ENCODE measurements at regions not wholly inside any gene's neighbourhood (a gene's known extent, or its start where the extent isn't known, plus 50 kb on each side); places are given as distances from the start of the nearest gene placed in this dataset.

DNA sequence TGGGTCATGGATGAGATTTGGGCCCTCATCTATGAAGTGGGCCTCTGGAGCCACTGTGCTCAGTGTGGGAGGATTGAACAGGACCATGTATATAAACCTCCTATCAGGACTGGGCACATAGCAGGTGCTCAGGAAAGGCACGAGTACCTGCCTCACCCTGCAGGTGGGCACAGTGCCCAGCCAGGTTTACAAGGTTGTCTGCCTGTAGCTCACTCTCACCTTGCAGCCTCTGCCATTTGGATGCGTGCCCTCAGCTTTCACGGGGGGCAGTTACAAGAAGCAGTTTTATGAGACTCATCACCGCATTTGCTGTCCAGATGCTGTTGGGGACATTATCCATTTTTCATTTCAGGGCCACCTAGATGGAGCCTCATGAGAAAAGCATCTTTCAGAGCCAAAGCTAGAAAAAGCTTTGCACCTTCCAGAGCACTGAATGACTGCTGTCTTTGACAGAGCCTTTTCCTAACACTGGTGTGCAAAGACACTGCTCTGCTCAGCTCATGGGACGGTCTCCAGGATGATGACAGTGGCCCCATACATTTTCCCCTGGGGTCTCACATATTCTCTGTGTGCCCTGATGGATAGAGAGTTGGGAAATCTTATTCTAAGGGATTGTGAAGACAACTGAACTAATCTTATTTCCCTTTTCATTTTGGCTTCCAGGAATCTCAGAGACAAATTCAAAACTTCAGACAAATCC lies 327.5 kb upstream of the RTL1 start:
- no peaks in the 10 kb centered on the region for H3K36me3 ChIP-seq (replicated peaks in 1 of 2; ENCODE audit: control insufficient read depth in 1 of 2, insufficient read depth in 2 of 2, low read length in 2 of 2)
- H3K4me2 ChIP-seq (ENCODE audit: low read depth, low read length), result no peak overlapping the region
- FAIRE-seq (no peak), ATAC-seq (no peak), DNase-seq (ENCODE audit: low spot score) (no peak)
- H3K27me3 ChIP-seq (ENCODE audit: control insufficient read depth in 1 of 2, insufficient read depth in 2 of 2, low read length in 2 of 2), result peaks cover 0 to 10% of the 10 kb centered on the region in 2 experiments; a peak in 1 of 5 replicates
- 57% methylated on average over 3 of the region's 5 CpGs for WGBS (ENCODE audit: low lambda C conversion rate)
- TF ChIP-seq, protein P1, sequence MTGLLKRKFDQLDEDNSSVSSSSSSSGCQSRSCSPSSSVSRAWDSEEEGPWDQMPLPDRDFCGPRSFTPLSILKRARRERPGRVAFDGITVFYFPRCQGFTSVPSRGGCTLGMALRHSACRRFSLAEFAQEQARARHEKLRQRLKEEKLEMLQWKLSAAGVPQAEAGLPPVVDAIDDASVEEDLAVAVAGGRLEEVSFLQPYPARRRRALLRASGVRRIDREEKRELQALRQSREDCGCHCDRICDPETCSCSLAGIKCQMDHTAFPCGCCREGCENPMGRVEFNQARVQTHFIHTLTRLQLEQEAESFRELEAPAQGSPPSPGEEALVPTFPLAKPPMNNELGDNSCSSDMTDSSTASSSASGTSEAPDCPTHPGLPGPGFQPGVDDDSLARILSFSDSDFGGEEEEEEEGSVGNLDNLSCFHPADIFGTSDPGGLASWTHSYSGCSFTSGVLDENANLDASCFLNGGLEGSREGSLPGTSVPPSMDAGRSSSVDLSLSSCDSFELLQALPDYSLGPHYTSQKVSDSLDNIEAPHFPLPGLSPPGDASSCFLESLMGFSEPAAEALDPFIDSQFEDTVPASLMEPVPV (CRISPR knock-in tag; IDR thresholded peaks at IDR 0.05), result no peak
- TF ChIP-seq ZNF431 (CRISPR knock-in tag; IDR thresholded peaks at IDR 0.05; ENCODE audit: borderline replicate concordance, low read depth) (no peak), HMG20B (CRISPR knock-in tag; conservative IDR thresholded peaks at IDR 0.05) (no peak), ZNF619 (CRISPR knock-in tag; IDR thresholded peaks at IDR 0.05) (no peak)
- in situ Hi-C loops (cut with HindIII; ENCODE audit: extremely low pct_ligation_motif_present, low pct_unique_long_range_greater_than_20kb) (loop anchor here (10.0 kb wide), 1 partner anchor 326 kb away; the partner anchor contains the start of gene RTL1), intact Hi-C loops (cut with micrococcal nuclease; ENCODE audit: unreplicated experiment) (no loop called here)
- no peak overlapping the region for H2AFZ ChIP-seq (ENCODE audit: low read length)
- H3K79me2 ChIP-seq (ENCODE audit: insufficient read depth, low read length), result no peaks in the 10 kb centered on the region
- H3K27ac ChIP-seq (ENCODE audit: extremely low read length, insufficient read depth, low read length), result no peak overlapping the region
- no peak overlapping the region for H3K9ac ChIP-seq (ENCODE audit: insufficient read depth, low read depth, low read length)
- ChIA-PET POLR2A (no interaction called here), CTCF (ENCODE audit: low intra/inter-chr PET ratio, low total read pairs) (no interaction called here)
- no TSS peak for BruUV-seq (replicated peaks)
- H3K4me1 ChIP-seq (ENCODE audit: insufficient read depth, low read length), result peaks cover 48% of the 10 kb centered on the region
- no peak overlapping the region for H3K4me3 ChIP-seq (replicated peaks in 1 of 3; ENCODE audit: insufficient read depth in 1 of 3, low read depth in 2 of 3, low read length in 3 of 3)
- H4K20me1 ChIP-seq (ENCODE audit: insufficient read depth, low read length), result no peaks in the 10 kb centered on the region
- H3K9me3 ChIP-seq (ENCODE audit: low read length), result no peaks in the 10 kb centered on the region

- CTCF ChIA-PET (ENCODE audit: low intra/inter-chr PET ratio, low total read pairs), result no interaction called here
- Histone ChIP-seq H3K4me1 (ENCODE audit: insufficient read depth, low read length) (peaks cover 48% of the 10 kb centered on the region), H3K4me3 (replicated peaks in 1 of 3; ENCODE audit: insufficient read depth in 1 of 3, low read depth in 2 of 3, low read length in 3 of 3) (no peak overlapping the region), H3K4me2 (ENCODE audit: low read depth, low read length) (no peak overlapping the region), H4K20me1 (ENCODE audit: insufficient read depth, low read length) (no peaks in the 10 kb centered on the region), H3K9me3 (ENCODE audit: low read length) (no peaks in the 10 kb centered on the region), H3K27me3 (ENCODE audit: control insufficient read depth in 1 of 2, insufficient read depth in 2 of 2, low read length in 2 of 2) (peaks cover 0 to 10% of the 10 kb centered on the region in 2 experiments; a peak in 1 of 5 replicates), H3K27ac (ENCODE audit: extremely low read length, insufficient read depth, low read length) (no peak overlapping the region), H3K36me3 (replicated peaks in 1 of 2; ENCODE audit: control insufficient read depth in 1 of 2, insufficient read depth in 2 of 2, low read length in 2 of 2) (no peaks in the 10 kb centered on the region), H3K79me2 (ENCODE audit: insufficient read depth, low read length) (no peaks in the 10 kb centered on the region), H3K9ac (ENCODE audit: insufficient read depth, low read depth, low read length) (no peak overlapping the region), H2AFZ (ENCODE audit: low read length) (no peak overlapping the region)
- no TSS peak for BruUV-seq (replicated peaks)
- FAIRE-seq, result no peak
- no peak for TF ChIP-seq MBD4 (IDR thresholded peaks at IDR 0.05; ENCODE audit: borderline replicate concordance, low read length)
- TF ChIP-seq MED1 (CRISPR knock-in tag; IDR thresholded peaks at IDR 0.05), result no peak
- no peak for DNase-seq (ENCODE audit: low spot score)
- in situ Hi-C loops (cut with HindIII; ENCODE audit: extremely low pct_ligation_motif_present, low pct_unique_long_range_greater_than_20kb), result loop anchor here (10.0 kb wide), 1 partner anchor 327 kb away; the partner anchor contains the start of gene RTL1
- intact Hi-C loops (cut with micrococcal nuclease; ENCODE audit: unreplicated experiment), result no loop called here
- 67% methylated on average over 3 of the region's 4 CpGs for WGBS (ENCODE audit: low lambda C conversion rate)
- ATAC-seq, result no peak
- POLR2A ChIA-PET, result no interaction called here
Measured at GRCh38 chr14:101231828-101232227, 328.3 kb upstream of the RTL1 start.
